ENCODE measurements at regions not wholly inside any gene's neighbourhood (a gene's known extent, or its start where the extent isn't known, plus 50 kb on each side); places are given as distances from the start of the nearest gene placed in this dataset.

- CTCF ChIA-PET: no interaction called here
- Mint-ChIP-seq H3K27ac (no peak overlapping the region), H3K9me3 (peaks cover 6% of the 10 kb centered on the region), H3K4me1 (ENCODE audit: low read depth) (no peaks in the 10 kb centered on the region), H3K27me3 (ENCODE audit: low read depth) (peaks cover 12% of the 10 kb centered on the region), H3K4me3 (no peak overlapping the region), H3K36me3 (ENCODE audit: low read depth) (no peaks in the 10 kb centered on the region)
- intact Hi-C loops (cut with micrococcal nuclease): no loop called here
- no peak for DNase-seq
Measured at GRCh38 chr10:78831461-78831860, 237.3 kb upstream of the ZMIZ1 start.

DNA sequence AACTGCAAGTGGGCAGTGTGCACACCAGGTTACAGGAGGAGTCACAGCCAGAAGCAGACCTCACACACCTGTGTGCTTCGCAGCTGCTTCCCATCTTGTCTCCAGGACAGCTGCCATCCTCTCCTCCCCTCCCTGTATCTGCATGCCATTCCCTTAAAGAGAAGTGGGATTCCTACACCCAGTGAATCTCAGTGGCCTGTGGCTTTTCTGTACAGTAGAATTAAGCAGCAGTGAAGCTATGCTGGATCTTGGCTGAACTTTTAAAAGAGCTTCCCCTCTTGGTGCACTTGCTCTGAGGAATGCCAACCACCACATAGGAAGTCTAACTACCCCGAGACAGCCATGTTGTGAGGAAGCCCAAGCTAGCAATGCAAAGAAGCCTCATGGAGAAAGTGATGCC, 236.5 kb upstream of the ZMIZ1 start:
- CTCF ChIA-PET: no interaction called here
- intact Hi-C loops (cut with micrococcal nuclease): no loop called here
- Mint-ChIP-seq H3K9me3 (peaks cover 6% of the 10 kb centered on the region), H3K4me3 (no peak overlapping the region), H3K27ac (no peak overlapping the region), H3K27me3 (ENCODE audit: low read depth) (peaks cover 12% of the 10 kb centered on the region), H3K4me1 (ENCODE audit: low read depth) (no peaks in the 10 kb centered on the region), H3K36me3 (ENCODE audit: low read depth) (no peaks in the 10 kb centered on the region)
- no peak for DNase-seq

DNA sequence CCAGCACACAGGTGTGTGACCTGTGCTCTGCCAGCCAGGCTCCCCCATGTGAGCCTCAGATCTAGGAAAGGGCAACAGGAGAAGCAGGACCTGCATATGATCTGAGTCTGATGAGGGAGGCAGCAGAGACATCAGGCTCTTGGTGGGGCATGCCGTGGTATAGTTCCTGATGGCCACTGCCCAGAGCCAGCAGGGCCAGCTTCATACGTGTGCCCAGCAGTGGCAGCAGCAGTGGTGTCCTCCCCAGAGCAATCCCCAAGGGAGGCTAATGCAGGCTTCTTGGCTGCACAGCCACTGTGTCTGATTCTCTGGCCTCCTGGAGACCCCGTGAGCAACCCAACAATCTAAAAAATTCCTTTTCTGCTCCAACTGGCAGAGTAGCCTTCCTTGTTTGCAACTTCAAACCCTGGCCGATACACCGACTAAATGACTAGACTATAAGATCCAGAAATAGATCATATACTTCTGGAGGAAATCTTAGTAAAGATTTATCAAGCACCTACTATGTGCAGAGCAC, 230.6 kb upstream of the ZMIZ1 start:
- H3K4me3 Mint-ChIP-seq: no peak overlapping the region
- no peak overlapping the region for H3K27ac Mint-ChIP-seq
- H3K9me3 Mint-ChIP-seq: peaks cover 2% of the 10 kb centered on the region
- peaks cover 6% of the 10 kb centered on the region for H3K27me3 Mint-ChIP-seq (ENCODE audit: low read depth)
- intact Hi-C loops (cut with micrococcal nuclease): no loop called here
- no peaks in the 10 kb centered on the region for H3K4me1 Mint-ChIP-seq (ENCODE audit: low read depth)
- no peak for DNase-seq
- CTCF ChIA-PET: no interaction called here
- H3K36me3 Mint-ChIP-seq (ENCODE audit: low read depth): no peaks in the 10 kb centered on the region

DNA sequence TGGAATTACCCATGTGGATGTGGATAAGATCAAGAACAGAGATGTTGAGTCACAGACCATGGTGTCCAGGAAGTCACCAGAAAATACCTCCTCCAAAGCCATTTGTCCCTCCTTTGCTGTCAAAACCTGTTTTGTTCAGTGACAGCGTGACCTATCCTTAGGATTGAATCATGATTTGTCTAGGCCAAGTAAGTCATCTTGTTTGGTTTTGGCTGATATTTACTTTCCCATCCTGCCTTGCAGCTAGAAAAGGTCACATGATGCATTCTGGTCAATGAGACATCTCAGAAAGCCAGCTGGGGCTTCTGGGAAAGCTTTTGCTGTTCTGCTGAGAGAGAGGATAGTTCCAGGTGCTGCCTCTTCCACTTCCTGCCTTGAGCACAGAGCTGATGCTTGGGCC, 225.3 kb upstream of the ZMIZ1 start:
- Mint-ChIP-seq H3K27ac (no peak overlapping the region), H3K4me3 (no peak overlapping the region), H3K36me3 (ENCODE audit: low read depth) (no peaks in the 10 kb centered on the region), H3K9me3 (no peaks in the 10 kb centered on the region), H3K27me3 (ENCODE audit: low read depth) (peaks cover 3% of the 10 kb centered on the region), H3K4me1 (ENCODE audit: low read depth) (no peaks in the 10 kb centered on the region)
- intact Hi-C loops (cut with micrococcal nuclease): no loop called here
- DNase-seq: peak; percentile 8
- CTCF ChIA-PET: no interaction called here

DNA sequence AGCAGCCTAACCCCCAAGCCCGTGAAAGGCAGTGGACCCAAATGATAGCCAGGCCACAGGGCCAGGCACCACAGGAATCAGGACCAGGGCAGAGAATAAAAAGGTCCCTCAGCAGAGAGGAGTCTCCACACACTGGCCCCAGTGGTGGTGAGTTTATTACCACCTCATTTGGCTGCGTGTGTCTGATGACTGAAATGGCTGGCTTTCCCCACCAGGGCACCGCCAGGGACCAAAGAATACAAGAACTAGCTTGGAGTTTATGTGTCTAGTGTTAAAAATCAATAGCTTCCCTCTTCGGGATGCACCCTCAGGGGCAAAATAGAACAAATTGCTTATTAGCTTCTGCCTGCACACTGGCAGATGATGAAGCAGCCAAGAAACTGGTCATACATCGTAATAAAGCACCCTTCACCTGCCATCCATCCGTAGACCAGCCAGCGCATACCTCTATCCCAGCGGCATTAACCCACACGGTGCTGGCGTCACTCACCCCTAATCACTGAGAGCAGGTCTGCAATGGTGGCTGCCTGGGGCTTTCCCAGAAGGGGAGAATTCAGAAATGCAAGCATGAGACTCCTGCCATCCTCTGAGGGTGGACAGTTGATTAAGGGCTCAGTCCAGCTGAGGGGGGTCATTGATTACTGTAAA, 223.7 kb upstream of the ZMIZ1 start:
- CTCF ChIA-PET: no interaction called here
- Mint-ChIP-seq H3K27ac (no peak overlapping the region), H3K4me3 (no peak overlapping the region), H3K27me3 (ENCODE audit: low read depth) (no peaks in the 10 kb centered on the region), H3K9me3 (no peaks in the 10 kb centered on the region), H3K36me3 (ENCODE audit: low read depth) (no peaks in the 10 kb centered on the region), H3K4me1 (ENCODE audit: low read depth) (no peaks in the 10 kb centered on the region)
- intact Hi-C loops (cut with micrococcal nuclease): no loop called here
- DNase-seq: no peak

DNA sequence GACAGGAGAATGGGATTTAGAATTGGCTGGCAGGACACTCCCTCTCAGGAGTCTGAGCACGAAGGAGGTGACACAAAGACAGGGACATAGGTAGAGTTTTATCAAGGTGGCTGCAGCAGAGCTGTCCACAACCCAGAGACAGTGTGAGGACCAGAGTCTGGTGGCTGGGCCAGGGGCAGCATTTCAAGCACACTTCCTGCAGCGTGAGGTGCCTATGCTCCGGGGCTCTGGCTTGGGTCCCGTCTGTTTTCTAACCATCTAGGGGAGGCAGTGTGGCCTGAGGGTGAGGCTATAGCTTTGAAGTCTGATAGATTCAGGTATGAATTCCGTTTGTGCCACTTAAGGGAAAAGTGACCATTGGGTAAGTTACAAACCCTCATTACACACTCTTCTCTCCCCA, 222.7 kb upstream of the ZMIZ1 start:
- Mint-ChIP-seq H3K9me3 (no peaks in the 10 kb centered on the region), H3K27me3 (ENCODE audit: low read depth) (no peaks in the 10 kb centered on the region), H3K27ac (no peak overlapping the region), H3K4me1 (ENCODE audit: low read depth) (no peaks in the 10 kb centered on the region), H3K36me3 (ENCODE audit: low read depth) (no peaks in the 10 kb centered on the region), H3K4me3 (no peak overlapping the region)
- intact Hi-C loops (cut with micrococcal nuclease): no loop called here
- CTCF ChIA-PET: interaction anchor here (0.6 kb wide), 1 partner anchor 63 kb away, joined by 3 read pairs; no protein-coding TSS in a partner anchor
- DNase-seq: no peak

DNA sequence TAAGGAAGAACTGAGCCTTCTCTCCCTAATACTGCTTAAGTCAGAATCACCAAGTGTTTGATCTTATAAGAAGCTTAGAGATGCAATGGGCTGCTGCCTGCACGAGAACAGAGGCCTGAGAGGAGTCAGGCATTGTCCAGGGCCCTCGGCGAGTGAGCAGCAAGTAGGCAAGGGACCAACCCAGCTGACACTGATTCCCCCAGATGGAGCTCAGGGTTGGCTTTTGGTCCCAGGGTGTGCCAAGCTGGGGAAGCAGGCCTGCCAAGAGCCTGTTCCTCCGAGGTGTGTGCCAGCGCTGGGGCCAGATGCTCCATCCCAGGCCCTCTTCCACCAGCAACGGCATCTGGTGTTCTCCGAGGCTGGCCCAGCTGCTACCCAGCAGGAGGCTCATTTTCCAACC, 222.0 kb upstream of the ZMIZ1 start:
- Mint-ChIP-seq H3K36me3 (ENCODE audit: low read depth) (no peaks in the 10 kb centered on the region), H3K27ac (no peak overlapping the region), H3K4me3 (no peak overlapping the region), H3K4me1 (ENCODE audit: low read depth) (no peaks in the 10 kb centered on the region), H3K27me3 (ENCODE audit: low read depth) (no peaks in the 10 kb centered on the region), H3K9me3 (no peaks in the 10 kb centered on the region)
- no peak for DNase-seq
- intact Hi-C loops (cut with micrococcal nuclease): no loop called here
- CTCF ChIA-PET: no interaction called here

GRCh38 chr10:78847485-78847884, 221.3 kb upstream of the ZMIZ1 start:
- Mint-ChIP-seq H3K9me3 (no peaks in the 10 kb centered on the region), H3K4me3 (no peak overlapping the region), H3K36me3 (ENCODE audit: low read depth) (no peaks in the 10 kb centered on the region), H3K4me1 (ENCODE audit: low read depth) (no peaks in the 10 kb centered on the region), H3K27ac (no peak overlapping the region), H3K27me3 (ENCODE audit: low read depth) (no peaks in the 10 kb centered on the region)
- intact Hi-C loops (cut with micrococcal nuclease): no loop called here
- CTCF ChIA-PET: no interaction called here
- no peak for DNase-seq

DNA sequence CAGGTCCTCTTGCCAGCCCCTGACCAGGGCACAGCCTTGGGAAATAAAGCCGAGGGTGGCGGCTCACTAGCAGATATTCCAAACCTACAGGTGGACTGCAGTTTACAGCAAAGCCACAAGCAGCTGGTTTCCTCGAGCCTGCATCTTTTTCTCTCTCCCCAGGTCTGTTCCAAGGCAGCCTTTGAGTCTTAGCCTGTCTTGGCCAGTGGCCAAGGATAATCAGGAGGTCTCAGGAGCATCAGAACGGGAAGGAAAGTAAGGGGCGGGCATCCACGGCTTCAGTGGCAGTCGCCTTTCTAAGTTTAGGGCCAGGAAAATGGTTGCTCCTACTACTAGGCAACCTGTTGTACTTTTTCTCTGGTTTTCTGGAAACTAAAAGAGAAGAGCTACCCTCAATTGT, 219.7 kb upstream of the ZMIZ1 start:
- DNase-seq: no peak
- H3K27ac Mint-ChIP-seq: no peak overlapping the region
- H3K4me1 Mint-ChIP-seq (ENCODE audit: low read depth): no peaks in the 10 kb centered on the region
- H3K36me3 Mint-ChIP-seq (ENCODE audit: low read depth): no peaks in the 10 kb centered on the region
- no peak overlapping the region for H3K4me3 Mint-ChIP-seq
- CTCF ChIA-PET: interaction anchor here (1.1 kb wide), 1 partner anchor 348 kb away, joined by 3 read pairs; no protein-coding TSS in a partner anchor
- H3K27me3 Mint-ChIP-seq (ENCODE audit: low read depth): no peaks in the 10 kb centered on the region
- intact Hi-C loops (cut with micrococcal nuclease): no loop called here
- H3K9me3 Mint-ChIP-seq: no peaks in the 10 kb centered on the region

DNA sequence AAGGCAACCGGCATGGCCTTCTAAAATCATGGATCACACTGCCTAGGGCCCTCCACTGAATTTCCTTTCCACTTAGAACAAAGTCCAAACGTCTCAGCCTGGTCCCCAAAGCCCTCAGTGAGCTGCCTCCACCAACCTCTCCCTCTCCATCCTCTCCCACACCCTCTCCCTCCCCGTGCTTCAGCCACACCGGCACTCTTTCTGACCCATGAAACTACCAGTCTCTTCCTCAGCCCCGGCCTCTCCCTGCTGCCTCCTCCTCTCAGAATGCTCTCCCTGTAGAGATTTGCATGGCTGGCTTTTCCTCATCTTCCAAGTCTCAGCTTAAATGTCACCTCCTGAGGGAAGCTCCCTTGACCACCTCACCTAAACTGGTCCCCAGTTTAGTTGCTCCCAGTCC, 219.0 kb upstream of the ZMIZ1 start:
- H3K36me3 Mint-ChIP-seq (ENCODE audit: low read depth): no peaks in the 10 kb centered on the region
- DNase-seq: no peak
- H3K27me3 Mint-ChIP-seq (ENCODE audit: low read depth): no peaks in the 10 kb centered on the region
- no peak overlapping the region for H3K27ac Mint-ChIP-seq
- no peaks in the 10 kb centered on the region for H3K4me1 Mint-ChIP-seq (ENCODE audit: low read depth)
- no peaks in the 10 kb centered on the region for H3K9me3 Mint-ChIP-seq
- no peak overlapping the region for H3K4me3 Mint-ChIP-seq
- CTCF ChIA-PET: interaction anchor here (1.1 kb wide), 1 partner anchor 348 kb away, joined by 3 read pairs; no protein-coding TSS in a partner anchor
- intact Hi-C loops (cut with micrococcal nuclease): loop anchor here (5.0 kb wide), 1 partner anchor 348 kb away; no protein-coding TSS in a partner anchor

GRCh38 chr10:78850644-78851435, 217.9 kb upstream of the ZMIZ1 start:
- H3K27me3 Mint-ChIP-seq (ENCODE audit: low read depth): no peaks in the 10 kb centered on the region
- no peak for DNase-seq
- CTCF ChIA-PET: interaction anchor here (0.9 kb wide), 1 partner anchor 99 kb away, joined by 3 read pairs; no protein-coding TSS in a partner anchor
- H3K4me1 Mint-ChIP-seq (ENCODE audit: low read depth): no peaks in the 10 kb centered on the region
- intact Hi-C loops (cut with micrococcal nuclease): loop anchor here (5.0 kb wide), 1 partner anchor 346 kb away; no protein-coding TSS in a partner anchor
- no peaks in the 10 kb centered on the region for H3K9me3 Mint-ChIP-seq
- H3K27ac Mint-ChIP-seq: no peak overlapping the region
- no peaks in the 10 kb centered on the region for H3K36me3 Mint-ChIP-seq (ENCODE audit: low read depth)
- H3K4me3 Mint-ChIP-seq: no peak overlapping the region

DNA sequence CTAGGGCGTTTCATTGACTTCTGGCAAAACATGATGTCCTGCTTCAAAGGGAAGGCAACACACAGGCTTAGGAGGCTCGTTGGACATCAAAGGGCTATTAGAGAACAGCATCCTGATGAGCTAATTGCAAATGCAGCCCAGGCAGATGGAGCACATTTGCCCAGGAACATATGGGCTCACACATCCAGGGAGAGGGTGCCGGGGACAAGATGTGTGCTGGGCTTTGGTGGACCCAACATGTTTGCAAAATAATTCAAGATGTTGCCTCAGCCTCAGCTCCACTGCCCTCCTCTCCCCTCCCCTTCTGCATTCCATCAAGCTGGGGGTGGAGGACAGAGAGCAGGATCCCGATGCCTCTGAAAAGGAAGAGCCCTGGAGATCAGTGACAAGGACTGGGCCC, 217.1 kb upstream of the ZMIZ1 start:
- Mint-ChIP-seq H3K27me3 (ENCODE audit: low read depth) (no peaks in the 10 kb centered on the region), H3K4me1 (ENCODE audit: low read depth) (no peaks in the 10 kb centered on the region), H3K27ac (no peak overlapping the region), H3K4me3 (no peak overlapping the region), H3K36me3 (ENCODE audit: low read depth) (no peaks in the 10 kb centered on the region), H3K9me3 (no peaks in the 10 kb centered on the region)
- intact Hi-C loops (cut with micrococcal nuclease): loop anchor here (2.0 to 5.0 kb wide), 2 partner anchors 217 to 346 kb away; partner anchors contain the start of gene ZMIZ1
- no peak for DNase-seq
- CTCF ChIA-PET: interaction anchor here (0.8 to 1.2 kb wide), 2 partner anchors 54 to 129 kb away, joined by 3 read pairs; no protein-coding TSS in a partner anchor

Measured in activated naive CD4-positive, alpha-beta T cell treated with anti-CD3 and anti-CD28 coated beads for 36 hours (primary cell).